ENCODE measurements at regions not wholly inside any gene's neighbourhood (a gene's known extent, or its start where the extent isn't known, plus 50 kb on each side); places are given as distances from the start of the nearest gene placed in this dataset.

DNA sequence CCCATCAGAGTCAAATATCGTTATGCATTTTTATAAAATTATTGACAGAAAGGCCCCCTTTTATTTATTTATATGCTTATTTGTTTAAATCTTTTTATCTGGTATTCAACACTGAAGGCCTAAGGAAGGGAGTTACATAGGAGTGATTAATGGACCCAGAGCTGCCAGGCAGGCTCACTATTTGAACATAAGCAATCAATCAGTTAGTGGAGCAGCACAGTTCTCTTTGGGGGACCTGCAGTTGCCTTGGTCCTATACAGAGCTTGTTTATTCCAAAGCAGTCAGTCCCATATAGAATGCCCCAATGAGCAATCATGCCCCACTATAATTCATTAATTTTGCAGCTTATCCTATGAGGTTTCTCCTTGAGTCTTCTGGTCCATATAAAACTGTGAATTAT is 389.4 kb upstream of the GOT2 start (continued):
- TF ChIP-seq CREB1 (CRISPR knock-in tag; IDR thresholded peaks at IDR 0.05; ENCODE audit: low read depth) = no peak
- no peak for TF ChIP-seq ZNF114 (CRISPR knock-in tag; IDR thresholded peaks at IDR 0.05)
- no peak for TF ChIP-seq STAT1 (IDR thresholded peaks at IDR 0.05; ENCODE audit: unreplicated experiment)

DNA sequence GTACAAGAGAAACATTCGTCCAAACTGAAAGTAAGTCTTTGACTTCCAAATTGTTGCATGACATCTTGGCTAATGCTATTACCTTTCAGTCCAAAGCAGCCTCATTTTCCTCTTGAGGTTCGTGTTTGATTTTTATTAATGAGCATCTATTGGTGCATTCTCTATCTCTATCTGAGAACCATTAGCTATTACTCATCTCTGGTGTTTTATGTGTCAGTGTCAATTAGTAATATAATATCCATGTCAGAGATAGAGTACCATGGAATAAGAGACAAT is 388.1 kb upstream of the GOT2 start:
- DNase-seq (ENCODE audit: low spot score) (no peak), ATAC-seq (no peak)
- Histone ChIP-seq H3F3A (replicated peaks; ENCODE audit: low read depth) (no peaks in the 10 kb centered on the region), H3K79me2 (replicated peaks; ENCODE audit: insufficient read depth) (no peaks in the 10 kb centered on the region), H4K20me1 (replicated peaks; ENCODE audit: insufficient read depth) (no peaks in the 10 kb centered on the region), H3K36me3 (ENCODE audit: insufficient read depth) (no peaks in the 10 kb centered on the region), H2AFZ (no peak overlapping the region), H3K9me2 (ENCODE audit: insufficient read depth) (no peaks in the 10 kb centered on the region), H3K4me3 (no peak overlapping the region), H3K4me1 (ENCODE audit: insufficient read depth) (peaks cover 4% of the 10 kb centered on the region; the same call in 1 of the 2 replicates), H3K4me2 (no peak overlapping the region), H3K27me3 (ENCODE audit: insufficient read depth) (no peaks in the 10 kb centered on the region), H3K27ac (ENCODE audit: low read depth) (no peak overlapping the region)
- no peaks in the 10 kb centered on the region for H3K36me3 Mint-ChIP-seq (ENCODE audit: low read depth)
- peaks cover 9% of the 10 kb centered on the region; the same call in 2 of the 3 replicates for H3K4me1 Mint-ChIP-seq
- peaks cover 4% of the 10 kb centered on the region; the same call in 1 of the 3 replicates for H3K9me3 Mint-ChIP-seq
- peaks cover 5% of the 10 kb centered on the region for H3K27me3 Mint-ChIP-seq (ENCODE audit: insufficient read depth, low read depth, poor library complexity)
- TF ChIP-seq, protein P1, sequence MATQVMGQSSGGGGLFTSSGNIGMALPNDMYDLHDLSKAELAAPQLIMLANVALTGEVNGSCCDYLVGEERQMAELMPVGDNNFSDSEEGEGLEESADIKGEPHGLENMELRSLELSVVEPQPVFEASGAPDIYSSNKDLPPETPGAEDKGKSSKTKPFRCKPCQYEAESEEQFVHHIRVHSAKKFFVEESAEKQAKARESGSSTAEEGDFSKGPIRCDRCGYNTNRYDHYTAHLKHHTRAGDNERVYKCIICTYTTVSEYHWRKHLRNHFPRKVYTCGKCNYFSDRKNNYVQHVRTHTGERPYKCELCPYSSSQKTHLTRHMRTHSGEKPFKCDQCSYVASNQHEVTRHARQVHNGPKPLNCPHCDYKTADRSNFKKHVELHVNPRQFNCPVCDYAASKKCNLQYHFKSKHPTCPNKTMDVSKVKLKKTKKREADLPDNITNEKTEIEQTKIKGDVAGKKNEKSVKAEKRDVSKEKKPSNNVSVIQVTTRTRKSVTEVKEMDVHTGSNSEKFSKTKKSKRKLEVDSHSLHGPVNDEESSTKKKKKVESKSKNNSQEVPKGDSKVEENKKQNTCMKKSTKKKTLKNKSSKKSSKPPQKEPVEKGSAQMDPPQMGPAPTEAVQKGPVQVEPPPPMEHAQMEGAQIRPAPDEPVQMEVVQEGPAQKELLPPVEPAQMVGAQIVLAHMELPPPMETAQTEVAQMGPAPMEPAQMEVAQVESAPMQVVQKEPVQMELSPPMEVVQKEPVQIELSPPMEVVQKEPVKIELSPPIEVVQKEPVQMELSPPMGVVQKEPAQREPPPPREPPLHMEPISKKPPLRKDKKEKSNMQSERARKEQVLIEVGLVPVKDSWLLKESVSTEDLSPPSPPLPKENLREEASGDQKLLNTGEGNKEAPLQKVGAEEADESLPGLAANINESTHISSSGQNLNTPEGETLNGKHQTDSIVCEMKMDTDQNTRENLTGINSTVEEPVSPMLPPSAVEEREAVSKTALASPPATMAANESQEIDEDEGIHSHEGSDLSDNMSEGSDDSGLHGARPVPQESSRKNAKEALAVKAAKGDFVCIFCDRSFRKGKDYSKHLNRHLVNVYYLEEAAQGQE (IDR thresholded peaks at IDR 0.05; ENCODE audit: unreplicated experiment) = no peak
- no peak for TF ChIP-seq EZH2phosphoT487 (IDR thresholded peaks at IDR 0.05; ENCODE audit: unreplicated experiment)
- no peak for TF ChIP-seq NANOG (IDR thresholded peaks at IDR 0.05; ENCODE audit: borderline replicate concordance)
- no peak for TF ChIP-seq CREB1 (CRISPR knock-in tag; IDR thresholded peaks at IDR 0.05; ENCODE audit: low read depth)
- no peak for TF ChIP-seq POLR2AphosphoS5 (IDR thresholded peaks at IDR 0.05; ENCODE audit: low read depth)
- no peak for TF ChIP-seq ZNF331 (CRISPR knock-in tag; IDR thresholded peaks at IDR 0.05; ENCODE audit: low read depth)
- TF ChIP-seq, protein P2, sequence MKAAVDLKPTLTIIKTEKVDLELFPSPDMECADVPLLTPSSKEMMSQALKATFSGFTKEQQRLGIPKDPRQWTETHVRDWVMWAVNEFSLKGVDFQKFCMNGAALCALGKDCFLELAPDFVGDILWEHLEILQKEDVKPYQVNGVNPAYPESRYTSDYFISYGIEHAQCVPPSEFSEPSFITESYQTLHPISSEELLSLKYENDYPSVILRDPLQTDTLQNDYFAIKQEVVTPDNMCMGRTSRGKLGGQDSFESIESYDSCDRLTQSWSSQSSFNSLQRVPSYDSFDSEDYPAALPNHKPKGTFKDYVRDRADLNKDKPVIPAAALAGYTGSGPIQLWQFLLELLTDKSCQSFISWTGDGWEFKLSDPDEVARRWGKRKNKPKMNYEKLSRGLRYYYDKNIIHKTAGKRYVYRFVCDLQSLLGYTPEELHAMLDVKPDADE (IDR thresholded peaks at IDR 0.05) = no peak
- no peak for TF ChIP-seq STAT1 (IDR thresholded peaks at IDR 0.05; ENCODE audit: unreplicated experiment)
- TF ChIP-seq, protein P3, sequence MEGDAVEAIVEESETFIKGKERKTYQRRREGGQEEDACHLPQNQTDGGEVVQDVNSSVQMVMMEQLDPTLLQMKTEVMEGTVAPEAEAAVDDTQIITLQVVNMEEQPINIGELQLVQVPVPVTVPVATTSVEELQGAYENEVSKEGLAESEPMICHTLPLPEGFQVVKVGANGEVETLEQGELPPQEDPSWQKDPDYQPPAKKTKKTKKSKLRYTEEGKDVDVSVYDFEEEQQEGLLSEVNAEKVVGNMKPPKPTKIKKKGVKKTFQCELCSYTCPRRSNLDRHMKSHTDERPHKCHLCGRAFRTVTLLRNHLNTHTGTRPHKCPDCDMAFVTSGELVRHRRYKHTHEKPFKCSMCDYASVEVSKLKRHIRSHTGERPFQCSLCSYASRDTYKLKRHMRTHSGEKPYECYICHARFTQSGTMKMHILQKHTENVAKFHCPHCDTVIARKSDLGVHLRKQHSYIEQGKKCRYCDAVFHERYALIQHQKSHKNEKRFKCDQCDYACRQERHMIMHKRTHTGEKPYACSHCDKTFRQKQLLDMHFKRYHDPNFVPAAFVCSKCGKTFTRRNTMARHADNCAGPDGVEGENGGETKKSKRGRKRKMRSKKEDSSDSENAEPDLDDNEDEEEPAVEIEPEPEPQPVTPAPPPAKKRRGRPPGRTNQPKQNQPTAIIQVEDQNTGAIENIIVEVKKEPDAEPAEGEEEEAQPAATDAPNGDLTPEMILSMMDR (conservative IDR thresholded peaks at IDR 0.05; ENCODE audit: low read depth in 2 of 2) = no peak
- TF ChIP-seq EZH2 (IDR thresholded peaks at IDR 0.05; ENCODE audit: low read depth, unreplicated experiment) = no peak
- TF ChIP-seq ZNF114 (CRISPR knock-in tag; IDR thresholded peaks at IDR 0.05) = no peak
- no peak for TF ChIP-seq JUNB (IDR thresholded peaks at IDR 0.05; ENCODE audit: unreplicated experiment)
- TF ChIP-seq, protein P4, sequence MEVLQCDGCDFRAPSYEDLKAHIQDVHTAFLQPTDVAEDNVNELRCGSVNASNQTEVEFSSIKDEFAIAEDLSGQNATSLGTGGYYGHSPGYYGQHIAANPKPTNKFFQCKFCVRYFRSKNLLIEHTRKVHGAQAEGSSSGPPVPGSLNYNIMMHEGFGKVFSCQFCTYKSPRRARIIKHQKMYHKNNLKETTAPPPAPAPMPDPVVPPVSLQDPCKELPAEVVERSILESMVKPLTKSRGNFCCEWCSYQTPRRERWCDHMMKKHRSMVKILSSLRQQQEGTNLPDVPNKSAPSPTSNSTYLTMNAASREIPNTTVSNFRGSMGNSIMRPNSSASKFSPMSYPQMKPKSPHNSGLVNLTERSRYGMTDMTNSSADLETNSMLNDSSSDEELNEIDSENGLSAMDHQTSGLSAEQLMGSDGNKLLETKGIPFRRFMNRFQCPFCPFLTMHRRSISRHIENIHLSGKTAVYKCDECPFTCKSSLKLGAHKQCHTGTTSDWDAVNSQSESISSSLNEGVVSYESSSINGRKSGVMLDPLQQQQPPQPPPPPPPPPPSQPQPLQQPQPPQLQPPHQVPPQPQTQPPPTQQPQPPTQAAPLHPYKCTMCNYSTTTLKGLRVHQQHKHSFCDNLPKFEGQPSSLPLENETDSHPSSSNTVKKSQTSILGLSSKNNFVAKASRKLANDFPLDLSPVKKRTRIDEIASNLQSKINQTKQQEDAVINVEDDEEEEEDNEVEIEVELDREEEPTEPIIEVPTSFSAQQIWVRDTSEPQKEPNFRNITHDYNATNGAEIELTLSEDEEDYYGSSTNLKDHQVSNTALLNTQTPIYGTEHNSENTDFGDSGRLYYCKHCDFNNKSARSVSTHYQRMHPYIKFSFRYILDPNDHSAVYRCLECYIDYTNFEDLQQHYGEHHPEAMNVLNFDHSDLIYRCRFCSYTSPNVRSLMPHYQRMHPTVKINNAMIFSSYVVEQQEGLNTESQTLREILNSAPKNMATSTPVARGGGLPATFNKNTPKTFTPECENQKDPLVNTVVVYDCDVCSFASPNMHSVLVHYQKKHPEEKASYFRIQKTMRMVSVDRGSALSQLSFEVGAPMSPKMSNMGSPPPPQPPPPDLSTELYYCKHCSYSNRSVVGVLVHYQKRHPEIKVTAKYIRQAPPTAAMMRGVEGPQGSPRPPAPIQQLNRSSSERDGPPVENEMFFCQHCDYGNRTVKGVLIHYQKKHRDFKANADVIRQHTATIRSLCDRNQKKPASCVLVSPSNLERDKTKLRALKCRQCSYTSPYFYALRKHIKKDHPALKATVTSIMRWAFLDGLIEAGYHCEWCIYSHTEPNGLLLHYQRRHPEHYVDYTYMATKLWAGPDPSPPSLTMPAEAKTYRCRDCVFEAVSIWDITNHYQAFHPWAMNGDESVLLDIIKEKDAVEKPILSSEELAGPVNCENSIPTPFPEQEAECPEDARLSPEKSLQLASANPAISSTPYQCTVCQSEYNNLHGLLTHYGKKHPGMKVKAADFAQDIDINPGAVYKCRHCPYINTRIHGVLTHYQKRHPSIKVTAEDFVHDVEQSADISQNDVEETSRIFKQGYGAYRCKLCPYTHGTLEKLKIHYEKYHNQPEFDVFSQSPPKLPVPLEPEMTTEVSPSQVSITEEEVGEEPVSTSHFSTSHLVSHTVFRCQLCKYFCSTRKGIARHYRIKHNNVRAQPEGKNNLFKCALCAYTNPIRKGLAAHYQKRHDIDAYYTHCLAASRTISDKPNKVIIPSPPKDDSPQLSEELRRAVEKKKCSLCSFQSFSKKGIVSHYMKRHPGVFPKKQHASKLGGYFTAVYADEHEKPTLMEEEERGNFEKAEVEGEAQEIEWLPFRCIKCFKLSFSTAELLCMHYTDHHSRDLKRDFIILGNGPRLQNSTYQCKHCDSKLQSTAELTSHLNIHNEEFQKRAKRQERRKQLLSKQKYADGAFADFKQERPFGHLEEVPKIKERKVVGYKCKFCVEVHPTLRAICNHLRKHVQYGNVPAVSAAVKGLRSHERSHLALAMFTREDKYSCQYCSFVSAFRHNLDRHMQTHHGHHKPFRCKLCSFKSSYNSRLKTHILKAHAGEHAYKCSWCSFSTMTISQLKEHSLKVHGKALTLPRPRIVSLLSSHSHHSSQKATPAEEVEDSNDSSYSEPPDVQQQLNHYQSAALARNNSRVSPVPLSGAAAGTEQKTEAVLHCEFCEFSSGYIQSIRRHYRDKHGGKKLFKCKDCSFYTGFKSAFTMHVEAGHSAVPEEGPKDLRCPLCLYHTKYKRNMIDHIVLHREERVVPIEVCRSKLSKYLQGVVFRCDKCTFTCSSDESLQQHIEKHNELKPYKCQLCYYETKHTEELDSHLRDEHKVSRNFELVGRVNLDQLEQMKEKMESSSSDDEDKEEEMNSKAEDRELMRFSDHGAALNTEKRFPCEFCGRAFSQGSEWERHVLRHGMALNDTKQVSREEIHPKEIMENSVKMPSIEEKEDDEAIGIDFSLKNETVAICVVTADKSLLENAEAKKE (CRISPR knock-in tag; IDR thresholded peaks at IDR 0.05) = no peak
- H3K27ac Mint-ChIP-seq = no peak overlapping the region
- no peak overlapping the region for H3K4me3 Mint-ChIP-seq
